ENCODE measurements at regions not wholly inside any gene's neighbourhood (a gene's known extent, or its start where the extent isn't known, plus 50 kb on each side); places are given as distances from the start of the nearest gene placed in this dataset.

DNA sequence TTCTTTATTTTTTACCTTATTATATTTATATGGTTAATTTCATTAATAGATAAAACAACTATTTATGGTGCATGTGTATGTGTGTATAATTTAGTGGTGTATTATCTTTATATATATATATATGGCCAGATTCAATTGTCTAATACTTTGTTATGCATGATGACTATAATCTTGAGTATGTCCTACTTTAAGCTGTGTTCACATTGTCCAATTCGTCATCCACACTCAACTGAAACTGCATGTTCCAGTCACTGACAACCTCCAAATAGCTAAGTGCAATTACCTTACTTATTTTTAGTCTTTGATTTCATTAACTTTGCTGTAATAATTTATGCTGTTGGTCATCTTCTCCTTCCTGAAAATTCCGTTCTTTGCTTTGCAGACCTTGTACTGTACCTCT lies 306.5 kb upstream of the TMTC1 start:
- Histone ChIP-seq H3K4me3 (ENCODE audit: control insufficient read depth in 2 of 3, extremely low read depth in 1 of 3, insufficient read depth in 2 of 3, low read depth in 1 of 3, low read length in 3 of 3) (no peak overlapping the region), H3K4me2 (ENCODE audit: control insufficient read depth, extremely low read depth, insufficient read depth, low read depth, low read length) (no peak overlapping the region), H3K4me1 (ENCODE audit: control insufficient read depth, extremely low read depth, insufficient read depth, low read length) (no peaks in the 10 kb centered on the region), H4K20me1 (ENCODE audit: control insufficient read depth, extremely low read depth, insufficient read depth, low read length) (no peaks in the 10 kb centered on the region), H3K27ac (ENCODE audit: control insufficient read depth, insufficient read depth, low read length) (no peak overlapping the region), H3K27me3 (ENCODE audit: control insufficient read depth, extremely low read depth, insufficient read depth, low read length) (no peaks in the 10 kb centered on the region), H3K9ac (ENCODE audit: control insufficient read depth, extremely low read depth, insufficient read depth, low read length) (no peak overlapping the region), H3K36me3 (ENCODE audit: control insufficient read depth in 2 of 2, extremely low read depth in 1 of 2, insufficient read depth in 2 of 2, low read length in 2 of 2) (no peaks in the 10 kb centered on the region), H3K9me1 (ENCODE audit: control insufficient read depth, extremely low read depth, insufficient read depth, low read length) (no peaks in the 10 kb centered on the region), H2AFZ (ENCODE audit: control insufficient read depth, low read length) (no peak overlapping the region), H3K9me3 (ENCODE audit: control insufficient read depth, low read depth, low read length) (no peaks in the 10 kb centered on the region), H3K79me2 (ENCODE audit: control insufficient read depth, insufficient read depth, low read length) (no peaks in the 10 kb centered on the region)
- dilution Hi-C loops (cut with MboI; ENCODE audit: extremely low pct_ligation_motif_present, low sequenced_read_pairs): no loop called here
- DNase-seq (ENCODE audit: low read depth, low spot score) (no peak), FAIRE-seq (no peak)
- no peak for TF ChIP-seq EZH2 (IDR thresholded peaks at IDR 0.05; ENCODE audit: low read length)
- TF ChIP-seq CTCF (optimal IDR thresholded peaks at IDR 0.05 in 1 of 3, IDR thresholded peaks at IDR 0.05 in 1 of 3, conservative IDR thresholded peaks at IDR 0.05 in 1 of 3; ENCODE audit: extremely low read depth in 1 of 3, insufficient read depth in 2 of 3, low read length in 3 of 3): no peak

- Histone ChIP-seq H3K9ac (ENCODE audit: control insufficient read depth, extremely low read depth, insufficient read depth, low read length) (no peak overlapping the region), H3K4me3 (ENCODE audit: control insufficient read depth in 2 of 3, extremely low read depth in 1 of 3, insufficient read depth in 2 of 3, low read depth in 1 of 3, low read length in 3 of 3) (no peak overlapping the region), H3K4me2 (ENCODE audit: control insufficient read depth, extremely low read depth, insufficient read depth, low read depth, low read length) (no peak overlapping the region), H3K4me1 (ENCODE audit: control insufficient read depth, extremely low read depth, insufficient read depth, low read length) (no peaks in the 10 kb centered on the region), H2AFZ (ENCODE audit: control insufficient read depth, low read length) (no peak overlapping the region), H3K9me1 (ENCODE audit: control insufficient read depth, extremely low read depth, insufficient read depth, low read length) (no peaks in the 10 kb centered on the region), H3K27me3 (ENCODE audit: control insufficient read depth, extremely low read depth, insufficient read depth, low read length) (no peaks in the 10 kb centered on the region), H3K9me3 (ENCODE audit: control insufficient read depth, low read depth, low read length) (no peaks in the 10 kb centered on the region), H3K79me2 (ENCODE audit: control insufficient read depth, insufficient read depth, low read length) (no peaks in the 10 kb centered on the region), H3K36me3 (ENCODE audit: control insufficient read depth in 2 of 2, extremely low read depth in 1 of 2, insufficient read depth in 2 of 2, low read length in 2 of 2) (no peaks in the 10 kb centered on the region), H4K20me1 (ENCODE audit: control insufficient read depth, extremely low read depth, insufficient read depth, low read length) (no peaks in the 10 kb centered on the region), H3K27ac (ENCODE audit: control insufficient read depth, insufficient read depth, low read length) (no peak overlapping the region)
- FAIRE-seq (no peak), DNase-seq (ENCODE audit: low read depth, low spot score) (no peak)
- TF ChIP-seq EZH2 (IDR thresholded peaks at IDR 0.05; ENCODE audit: low read length) (no peak), CTCF (optimal IDR thresholded peaks at IDR 0.05 in 1 of 3, IDR thresholded peaks at IDR 0.05 in 1 of 3, conservative IDR thresholded peaks at IDR 0.05 in 1 of 3; ENCODE audit: extremely low read depth in 1 of 3, insufficient read depth in 2 of 3, low read length in 3 of 3) (no peak)
- dilution Hi-C loops (cut with MboI; ENCODE audit: extremely low pct_ligation_motif_present, low sequenced_read_pairs): no loop called here
Observed at GRCh38 chr12:30088259-30088995, 304.7 kb upstream of the TMTC1 start.

Data from keratinocyte (primary cell).